Fibroblast of lung (primary cell): ENCODE measurements at regions not wholly inside any gene's neighbourhood (a gene's known extent, or its start where the extent isn't known, plus 50 kb on each side); places are given as distances from the start of the nearest gene placed in this dataset.

ENCODE experiments used
- EZH2 ChIP-seq: IDR thresholded peaks from 2 replicates; pipeline ENCODE4 v1.5.1; 2012; ENCODE audit warnings: low read length, control low read depth, mild to moderate bottlenecking; ENCODE audit errors: missing control alignments
- TF ChIP-seq, protein P1 (sequence below), 2 donors: IDR thresholded peaks in 1 of 2; conservative IDR thresholded peaks in 1 of 2; 1 replicate in 1 of 2; 2 replicates in 1 of 2; pipeline ENCODE4 v1.5.1; 2011 to 2012; ENCODE audit warnings: low read length in 2 of 2, control low read depth in 1 of 2, inconsistent platforms in 1 of 2, low read depth in 1 of 2, mild to moderate bottlenecking in 1 of 2

DNA sequence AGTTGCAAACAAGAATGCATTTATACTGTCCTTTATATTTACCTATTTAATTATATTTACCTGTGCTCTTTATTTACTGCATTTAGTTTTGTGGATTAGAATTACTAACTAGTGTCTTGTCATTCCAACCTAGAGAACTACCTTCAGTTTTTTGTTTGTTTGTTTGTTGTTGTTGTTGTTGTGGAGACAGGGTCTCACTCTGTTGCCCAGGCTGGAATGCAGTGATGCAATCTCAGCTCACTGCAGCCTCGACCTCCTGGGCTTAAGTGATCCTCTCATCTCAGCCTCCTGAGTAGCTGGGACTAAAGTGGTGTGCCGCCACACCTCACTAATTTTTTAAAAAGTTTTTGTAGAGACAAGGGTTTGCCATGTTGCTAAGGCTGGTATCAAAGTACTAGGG, 156.4 kb upstream of the AKR1E2 start:
- TF ChIP-seq, protein P1, sequence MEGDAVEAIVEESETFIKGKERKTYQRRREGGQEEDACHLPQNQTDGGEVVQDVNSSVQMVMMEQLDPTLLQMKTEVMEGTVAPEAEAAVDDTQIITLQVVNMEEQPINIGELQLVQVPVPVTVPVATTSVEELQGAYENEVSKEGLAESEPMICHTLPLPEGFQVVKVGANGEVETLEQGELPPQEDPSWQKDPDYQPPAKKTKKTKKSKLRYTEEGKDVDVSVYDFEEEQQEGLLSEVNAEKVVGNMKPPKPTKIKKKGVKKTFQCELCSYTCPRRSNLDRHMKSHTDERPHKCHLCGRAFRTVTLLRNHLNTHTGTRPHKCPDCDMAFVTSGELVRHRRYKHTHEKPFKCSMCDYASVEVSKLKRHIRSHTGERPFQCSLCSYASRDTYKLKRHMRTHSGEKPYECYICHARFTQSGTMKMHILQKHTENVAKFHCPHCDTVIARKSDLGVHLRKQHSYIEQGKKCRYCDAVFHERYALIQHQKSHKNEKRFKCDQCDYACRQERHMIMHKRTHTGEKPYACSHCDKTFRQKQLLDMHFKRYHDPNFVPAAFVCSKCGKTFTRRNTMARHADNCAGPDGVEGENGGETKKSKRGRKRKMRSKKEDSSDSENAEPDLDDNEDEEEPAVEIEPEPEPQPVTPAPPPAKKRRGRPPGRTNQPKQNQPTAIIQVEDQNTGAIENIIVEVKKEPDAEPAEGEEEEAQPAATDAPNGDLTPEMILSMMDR (conservative IDR thresholded peaks at IDR 0.05 in 1 of 2, IDR thresholded peaks at IDR 0.05 in 1 of 2; ENCODE audit: low read depth in 1 of 2, low read length in 2 of 2), result no peak
- TF ChIP-seq EZH2, result no peak
